Neural cell (in vitro differentiated cells): ENCODE measurements at regions not wholly inside any gene's neighbourhood (a gene's known extent, or its start where the extent isn't known, plus 50 kb on each side); places are given as distances from the start of the nearest gene placed in this dataset.

Experiments
- CTCF ChIP-seq: fragments of 450-650 bp; IDR thresholded peaks from 2 replicates; pipeline ENCODE4 v1.5.1; 2014; ENCODE audit warnings: antibody characterized with exemption, mild to moderate bottlenecking, moderate library complexity; ENCODE audit not compliant: poor library complexity, severe bottlenecking
- EP300 ChIP-seq: fragments of 450-650 bp; conservative IDR thresholded peaks from 2 replicates; pipeline ENCODE4 v1.6.1; 2014; ENCODE audit warnings: antibody characterized with exemption, mild to moderate bottlenecking, moderate library complexity; ENCODE audit not compliant: poor library complexity, severe bottlenecking
- EZH2 ChIP-seq: fragments of 200-600, 300-800 bp; shearing (Covaris generic), sonication (generic); IDR thresholded peaks from 2 replicates; pipeline ENCODE4 v1.6.1; 2014; ENCODE audit warnings: antibody characterized with exemption, low read length, borderline replicate concordance, mild to moderate bottlenecking; ENCODE audit not compliant: insufficient read depth, poor library complexity, severe bottlenecking
- POLR2AphosphoS5 ChIP-seq: IDR thresholded peaks from 2 replicates; pipeline ENCODE4 v1.6.1; 2012
- RAD21 ChIP-seq: fragments of 450-650 bp; conservative IDR thresholded peaks from 2 replicates; pipeline ENCODE4 v1.6.1; 2014; ENCODE audit warnings: antibody characterized with exemption, mild to moderate bottlenecking, moderate library complexity
- REST ChIP-seq: IDR thresholded peaks from 2 replicates; pipeline ENCODE4 v1.6.1; 2012; ENCODE audit warnings: borderline replicate concordance
- TAF1 ChIP-seq: IDR thresholded peaks from 2 replicates; pipeline ENCODE4 v1.6.1; 2012; ENCODE audit warnings: low read depth

DNA sequence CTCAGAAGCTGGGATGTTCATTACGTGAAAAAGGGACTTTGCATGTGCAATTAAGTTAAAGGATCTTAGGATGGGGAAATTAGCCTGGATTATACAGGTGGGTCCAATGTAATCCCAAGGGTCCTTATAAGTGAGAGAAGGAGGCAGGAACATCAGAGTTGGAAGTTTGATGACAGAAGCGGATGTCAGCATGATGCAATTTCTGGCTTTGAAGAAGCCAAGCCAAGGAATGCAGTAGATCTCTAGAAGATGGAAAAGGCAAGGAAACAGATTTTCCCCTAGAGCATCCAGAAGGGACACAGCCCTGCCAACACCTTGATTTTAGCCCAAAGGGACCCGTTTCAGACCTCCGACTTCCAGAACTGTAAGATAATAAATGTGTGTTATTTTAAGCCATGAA lies 136.4 kb downstream of the LNPK start:
- no peak for TF ChIP-seq CTCF
- TF ChIP-seq POLR2AphosphoS5 = no peak
- TF ChIP-seq EZH2 = no peak
- TF ChIP-seq TAF1 = no peak
- no peak for TF ChIP-seq EP300
- no peak for TF ChIP-seq RAD21
- TF ChIP-seq REST = no peak
